Suprapubic skin (tissue), 4 donors: ENCODE measurements at regions not wholly inside any gene's neighbourhood (a gene's known extent, or its start where the extent isn't known, plus 50 kb on each side); places are given as distances from the start of the nearest gene placed in this dataset.

Experiments used
- CTCF ChIP-seq, 2 donors: fragments of 200-600 bp in 1 of 2; fragments of 450-650 bp in 1 of 2; sonication (generic) in 1 of 2; IDR thresholded peaks; one replicate each; pipeline ENCODE4 v1.5.1; 2016 to 2019; ENCODE audit warnings: antibody characterized with exemption in 2 of 2, mild to moderate bottlenecking in 1 of 2, moderate library complexity in 1 of 2
- POLR2A ChIP-seq, 2 donors: fragments of 450-650 bp; IDR thresholded peaks; one replicate each; pipeline ENCODE4 v1.6.1; 2017; ENCODE audit warnings: antibody characterized with exemption in 2 of 2, mild to moderate bottlenecking in 2 of 2, moderate library complexity in 2 of 2
- POLR2AphosphoS5 ChIP-seq, 3 donors: sonication (generic); formaldehyde crosslinking; IDR thresholded peaks; one replicate each; pipeline ENCODE4 v1.6.1; 2017; ENCODE audit warnings: antibody characterized with exemption in 3 of 3

GRCh38 chr10:37552881-37553280 is 304.5 kb downstream of the ZNF248 start:
- no peak for TF ChIP-seq CTCF (IDR thresholded peaks at IDR 0.05)
- no peak for TF ChIP-seq POLR2A (IDR thresholded peaks at IDR 0.05)
- TF ChIP-seq POLR2AphosphoS5 (IDR thresholded peaks at IDR 0.05): no peak
